ENCODE measurements at regions not wholly inside any gene's neighbourhood (a gene's known extent, or its start where the extent isn't known, plus 50 kb on each side); places are given as distances from the start of the nearest gene placed in this dataset.

- no peak for TF ChIP-seq EZH2 (IDR thresholded peaks at IDR 0.05; ENCODE audit: borderline replicate concordance)
- no peak for TF ChIP-seq CTCF (IDR thresholded peaks at IDR 0.05; ENCODE audit: poor library complexity)
Measured at GRCh38 chr18:10247742-10248082, 206.7 kb upstream of the APCDD1 start.

All from hepatocyte (in vitro differentiated cells).